HG03064 (cell line): ENCODE measurements at regions not wholly inside any gene's neighbourhood (a gene's known extent, or its start where the extent isn't known, plus 50 kb on each side); places are given as distances from the start of the nearest gene placed in this dataset.

Source experiments
- ATAC-seq: cut with Tn5 transposase; IDR thresholded peaks from one replicate; pipeline ENCODE4 v1.9.1; 2021; ENCODE audit warnings: low read depth; ENCODE audit not compliant: unreplicated experiment

GRCh38 chr11:110951037-110951949 lies 239.1 kb upstream of the ARHGAP20 start:
- ATAC-seq, result no peak

GRCh38 chr11:110948112-110948511 lies 235.9 kb upstream of the ARHGAP20 start:
- ATAC-seq, result no peak

DNA sequence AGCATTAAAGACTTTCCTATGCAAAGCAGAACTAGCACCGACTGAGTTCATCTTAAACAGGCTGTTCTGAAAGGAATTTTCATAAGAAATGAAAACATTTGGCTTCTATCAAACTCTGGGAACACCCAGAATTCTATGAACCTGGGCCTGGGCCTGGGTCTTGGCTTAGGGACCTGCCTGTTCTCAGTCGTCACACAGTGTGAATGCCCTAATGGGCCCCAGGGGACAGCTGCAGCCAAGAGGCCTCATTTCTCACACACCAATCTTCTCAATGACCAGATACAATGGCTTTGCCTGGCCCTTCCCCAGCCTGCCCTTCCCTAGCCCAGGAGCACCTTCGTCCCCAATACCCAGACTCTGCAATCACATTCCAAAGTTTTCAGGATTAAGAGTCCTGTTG lies 234.9 kb upstream of the ARHGAP20 start:
- no peak for ATAC-seq

- no peak for ATAC-seq
Observed at GRCh38 chr11:110939471-110939870, 227.2 kb upstream of the ARHGAP20 start.

- ATAC-seq, result no peak
Observed at GRCh38 chr11:110935018-110935640, 222.9 kb upstream of the ARHGAP20 start.

DNA sequence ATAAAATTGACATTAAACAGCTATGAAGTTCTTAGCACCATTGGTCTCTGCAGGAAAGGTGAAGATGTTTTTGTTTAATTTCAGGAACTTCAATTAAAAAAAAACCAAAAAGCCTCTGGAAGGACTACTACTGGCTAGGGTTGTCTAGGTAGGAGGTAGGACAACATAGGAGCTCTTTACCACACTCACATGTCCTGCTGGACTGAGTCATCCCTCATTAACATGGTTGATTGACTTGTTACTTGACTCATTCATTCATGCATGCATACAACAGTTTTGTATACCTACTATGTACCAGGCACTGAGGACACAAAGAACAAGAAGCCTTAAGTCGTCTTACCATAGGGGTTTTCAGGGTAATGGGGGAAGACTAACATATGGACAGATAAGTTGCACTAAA lies 216.9 kb upstream of the ARHGAP20 start:
- ATAC-seq, result no peak

GRCh38 chr11:110928391-110928790 lies 216.2 kb upstream of the ARHGAP20 start:
- ATAC-seq, result no peak

GRCh38 chr11:110921742-110922521 lies 209.7 kb upstream of the ARHGAP20 start:
- ATAC-seq, result no peak

DNA sequence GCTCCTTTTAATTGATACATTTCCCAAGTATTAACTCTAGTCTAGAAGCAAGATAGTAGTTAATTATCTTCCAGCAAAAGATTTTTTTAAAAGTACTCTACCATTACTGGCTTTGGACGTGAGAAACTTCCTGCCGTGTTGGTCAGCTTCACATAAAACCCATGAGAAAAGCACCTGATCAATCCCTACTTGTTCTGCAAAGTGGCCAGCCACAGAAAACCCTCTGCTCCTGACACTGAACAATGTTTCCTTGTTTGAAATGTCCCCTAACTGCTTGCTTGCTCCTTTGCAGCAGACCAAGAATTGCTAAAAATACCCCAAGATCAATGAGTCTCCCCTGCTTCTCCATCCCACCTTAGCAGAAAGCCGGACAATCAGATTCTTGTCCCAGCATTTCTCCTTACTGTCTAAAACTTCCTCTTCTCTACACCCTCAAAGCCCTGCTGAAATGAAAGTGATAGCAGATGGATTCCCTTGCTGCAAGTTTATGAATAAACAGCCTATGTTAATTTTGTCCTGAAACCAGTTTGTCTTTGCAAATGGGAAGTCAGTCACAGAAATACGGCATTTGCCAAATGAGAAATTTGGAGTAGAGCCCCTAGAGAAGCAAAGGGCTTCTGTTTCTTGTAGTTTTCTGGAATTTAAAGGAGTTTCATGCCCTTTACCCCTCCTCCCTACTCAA lies 207.1 kb upstream of the ARHGAP20 start:
- ATAC-seq, result no peak

DNA sequence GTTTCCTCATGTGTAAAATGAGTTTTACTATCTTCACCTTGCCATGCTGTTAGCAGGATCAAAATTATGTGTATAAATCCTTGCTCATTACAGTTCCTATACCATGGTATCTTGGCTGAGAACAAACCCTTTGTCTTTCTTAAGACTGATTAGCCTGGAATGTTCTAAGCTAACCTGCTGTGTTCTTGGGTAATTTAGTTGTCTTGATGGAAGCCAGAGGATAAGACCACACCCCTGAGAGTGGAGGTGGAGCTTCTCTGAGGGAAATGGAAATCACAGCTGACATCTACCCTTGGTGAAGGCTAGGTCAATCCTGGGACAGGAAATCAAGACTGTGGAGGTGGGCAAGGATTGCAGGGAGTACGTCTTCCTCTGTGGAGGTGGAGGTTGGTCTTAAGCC lies 206.1 kb upstream of the ARHGAP20 start:
- ATAC-seq, result no peak

GRCh38 chr11:110912437-110912836 lies 200.2 kb upstream of the ARHGAP20 start:
- ATAC-seq, result no peak

- no peak for ATAC-seq
Observed at GRCh38 chr11:110910384-110910783, 198.1 kb upstream of the ARHGAP20 start.

DNA sequence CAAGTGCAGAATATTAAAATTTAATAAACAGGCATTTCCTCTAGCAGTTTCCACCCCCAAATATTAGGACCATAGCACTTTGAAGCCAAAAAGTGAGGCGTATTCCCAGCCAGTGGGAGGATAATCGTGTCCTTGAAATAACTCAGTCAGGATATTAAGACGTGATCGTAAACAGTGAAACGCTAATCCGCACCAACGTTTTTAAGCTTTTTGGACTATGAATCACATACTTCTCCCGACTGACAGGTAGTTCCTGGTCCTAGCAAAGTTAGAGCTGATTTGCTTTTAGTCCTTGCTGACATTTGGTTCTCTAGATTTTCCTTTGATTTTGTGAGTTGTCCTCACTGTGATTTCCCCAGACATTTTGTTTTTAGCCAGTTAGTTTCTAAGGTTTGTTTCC lies 197.1 kb upstream of the ARHGAP20 start:
- ATAC-seq, result no peak

- no peak for ATAC-seq
Observed at GRCh38 chr11:110908401-110909105, 196.3 kb upstream of the ARHGAP20 start.

DNA sequence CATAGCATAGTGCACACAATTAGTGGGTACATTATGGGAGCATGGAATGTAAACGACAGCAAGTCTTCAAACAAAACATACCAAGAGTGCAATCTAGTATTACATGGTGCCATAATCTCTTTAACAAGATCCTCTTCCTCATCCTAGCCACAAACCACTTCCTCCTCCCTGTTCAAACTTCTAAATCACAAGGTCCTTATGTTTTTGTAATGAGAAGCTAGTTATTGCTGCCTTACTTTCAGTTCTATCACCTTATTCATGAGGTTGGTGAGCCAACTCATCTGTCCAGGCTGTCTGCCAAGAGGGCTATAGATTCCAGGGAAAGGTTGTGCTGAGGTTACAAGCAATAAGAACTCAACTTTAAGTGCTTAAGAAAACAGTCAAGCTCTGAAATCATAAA lies 195.4 kb upstream of the ARHGAP20 start:
- ATAC-seq, result no peak

GRCh38 chr11:110903830-110904229 lies 191.6 kb upstream of the ARHGAP20 start:
- no peak for ATAC-seq

GRCh38 chr11:110903378-110903777 lies 191.1 kb upstream of the ARHGAP20 start:
- ATAC-seq, result no peak

DNA sequence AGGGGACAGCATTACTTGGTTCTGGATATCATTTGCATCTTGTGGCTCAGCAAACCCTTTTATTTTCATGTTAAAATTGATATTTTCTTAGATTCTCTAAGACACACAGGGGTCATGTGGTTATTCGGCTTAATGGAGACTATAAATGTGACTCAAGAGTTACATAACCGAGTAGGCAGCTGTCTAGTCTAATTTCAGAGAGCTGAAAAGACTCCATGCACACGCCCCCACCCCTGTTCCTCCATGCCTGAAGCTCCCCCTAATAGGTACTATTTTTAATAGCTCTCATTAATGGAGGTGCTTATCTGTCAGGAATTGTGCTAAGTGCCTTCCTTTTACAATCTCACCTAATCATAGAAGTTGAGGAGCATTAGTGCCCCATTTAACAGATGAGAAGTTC lies 189.2 kb upstream of the ARHGAP20 start:
- no peak for ATAC-seq

- no peak for ATAC-seq
Observed at GRCh38 chr11:110900426-110900825, 188.2 kb upstream of the ARHGAP20 start.

- ATAC-seq, result no peak
Observed at GRCh38 chr11:110897035-110897434, 184.8 kb upstream of the ARHGAP20 start.
